ES-I3 (cell line): ENCODE measurements at regions not wholly inside any gene's neighbourhood (a gene's known extent, or its start where the extent isn't known, plus 50 kb on each side); places are given as distances from the start of the nearest gene placed in this dataset.

ENCODE experiments used
- H3K36me3 ChIP-seq: 2 replicates; pipeline ENCODE4 v1.6.1; 2013; ENCODE audit warnings: mild to moderate bottlenecking, low read length, control low read depth, moderate library complexity; ENCODE audit not compliant: insufficient read depth
- H3K4me1 ChIP-seq: 2 replicates; pipeline ENCODE4 v1.6.1; 2013; ENCODE audit warnings: mild to moderate bottlenecking, control low read depth, low read length; ENCODE audit not compliant: insufficient read depth
- H3K9ac ChIP-seq: 2 replicates; pipeline ENCODE4 v1.6.1; 2013; ENCODE audit warnings: low read depth, mild to moderate bottlenecking, low read length, moderate library complexity
- H3K9me3 ChIP-seq: 2 replicates; pipeline ENCODE4 v1.6.1; 2013; ENCODE audit warnings: mild to moderate bottlenecking, low read length, moderate library complexity; ENCODE audit not compliant: control insufficient read depth, insufficient read depth

DNA sequence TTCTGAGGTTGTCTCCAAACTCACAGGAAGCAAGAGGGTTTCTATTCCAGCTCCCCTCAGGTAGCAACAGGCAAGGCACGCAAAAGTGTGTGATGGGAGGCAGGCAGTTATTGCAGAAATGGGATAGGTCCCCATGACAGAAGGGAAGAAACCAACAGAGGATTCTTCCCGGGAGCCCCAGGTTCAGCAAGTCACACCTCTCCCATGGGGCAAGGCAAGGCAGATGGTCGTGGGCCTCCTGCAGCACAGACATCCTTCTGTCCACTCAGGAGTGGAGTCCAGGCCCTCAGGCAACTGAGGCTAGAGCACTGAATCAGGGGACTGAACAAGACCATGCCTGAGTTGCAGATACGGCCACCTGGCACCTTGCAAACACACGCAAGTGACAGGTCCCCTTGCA, 424.9 kb upstream of the IRX4 start:
- no peaks in the 10 kb centered on the region for H3K4me1 ChIP-seq
- no peaks in the 10 kb centered on the region for H3K36me3 ChIP-seq
- no peak overlapping the region for H3K9ac ChIP-seq
- no peaks in the 10 kb centered on the region for H3K9me3 ChIP-seq

DNA sequence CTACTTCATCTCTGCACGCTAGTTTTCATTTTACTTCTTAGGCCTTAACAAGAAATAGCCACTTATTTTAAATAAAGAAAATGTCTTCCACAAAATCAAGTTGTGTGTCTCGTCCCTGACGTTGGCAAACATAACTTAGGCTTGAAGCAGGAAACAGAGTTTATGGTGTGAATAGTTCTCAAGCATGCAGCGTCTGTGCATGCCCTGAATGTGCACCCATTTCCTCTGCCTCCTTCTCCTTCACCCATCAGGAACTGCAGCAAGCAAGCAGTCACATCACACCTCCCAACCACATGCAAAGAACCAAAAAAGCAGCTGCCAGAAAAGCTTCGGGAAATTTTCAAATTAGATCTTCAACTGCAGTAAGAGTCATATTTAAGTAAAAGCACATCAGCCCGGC, 424.0 kb upstream of the IRX4 start:
- Histone ChIP-seq H3K36me3 (no peaks in the 10 kb centered on the region), H3K9ac (no peak overlapping the region), H3K4me1 (no peaks in the 10 kb centered on the region), H3K9me3 (no peaks in the 10 kb centered on the region)

DNA sequence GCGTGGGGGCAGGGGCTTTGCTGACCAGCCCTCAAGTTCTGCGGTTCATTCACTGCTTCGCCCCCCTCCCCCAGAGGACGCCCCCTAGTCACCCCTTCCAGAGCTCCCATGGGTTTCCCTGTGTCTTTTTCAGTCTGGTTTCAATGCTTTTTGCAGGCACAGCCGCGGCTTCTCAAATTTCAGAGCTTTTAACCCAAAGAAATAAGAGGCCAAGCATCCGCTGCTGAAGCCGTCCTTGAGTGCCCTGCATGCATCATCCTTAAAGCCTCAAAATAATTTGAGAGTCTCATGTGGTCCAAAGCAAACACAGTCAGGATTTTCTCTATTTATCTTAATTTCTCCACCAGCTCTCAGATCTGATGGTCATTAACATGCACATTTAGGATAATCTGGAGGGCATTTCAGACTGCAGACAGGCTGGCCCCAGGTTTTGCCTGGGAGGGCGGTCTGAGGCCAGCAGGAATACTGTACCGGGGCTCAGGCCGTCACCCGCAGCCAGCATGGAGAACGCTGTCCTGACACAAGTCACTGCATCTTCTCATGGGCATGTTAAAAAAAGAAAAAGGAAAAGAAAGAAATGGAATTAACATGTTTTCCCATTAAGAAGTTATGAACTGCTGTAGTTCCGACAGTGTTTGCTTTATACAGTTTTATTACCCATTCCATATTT, 420.8 kb upstream of the IRX4 start:
- no peaks in the 10 kb centered on the region for H3K9me3 ChIP-seq
- H3K9ac ChIP-seq: no peak overlapping the region
- no peaks in the 10 kb centered on the region for H3K4me1 ChIP-seq
- H3K36me3 ChIP-seq: no peaks in the 10 kb centered on the region

DNA sequence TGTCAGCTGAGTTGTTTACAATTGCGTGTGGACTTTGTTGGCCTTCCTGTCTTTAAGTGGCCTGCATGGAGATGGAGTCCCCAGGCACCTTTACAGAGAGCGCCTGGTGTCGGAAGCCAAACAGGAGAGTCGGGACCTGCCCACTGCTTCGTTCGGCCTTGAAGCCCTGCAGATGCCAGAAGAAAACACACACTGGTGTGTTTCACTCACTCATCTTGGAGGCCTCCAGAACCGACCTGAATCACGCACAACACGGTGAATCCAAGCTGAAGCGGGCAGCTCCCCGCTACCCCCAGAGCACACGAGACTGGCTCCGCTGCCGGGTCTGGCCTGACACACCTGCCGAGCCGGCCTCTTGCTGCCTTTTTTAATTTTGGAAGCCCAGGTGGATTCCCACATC, 419.4 kb upstream of the IRX4 start:
- no peaks in the 10 kb centered on the region for H3K36me3 ChIP-seq
- no peaks in the 10 kb centered on the region for H3K9me3 ChIP-seq

DNA sequence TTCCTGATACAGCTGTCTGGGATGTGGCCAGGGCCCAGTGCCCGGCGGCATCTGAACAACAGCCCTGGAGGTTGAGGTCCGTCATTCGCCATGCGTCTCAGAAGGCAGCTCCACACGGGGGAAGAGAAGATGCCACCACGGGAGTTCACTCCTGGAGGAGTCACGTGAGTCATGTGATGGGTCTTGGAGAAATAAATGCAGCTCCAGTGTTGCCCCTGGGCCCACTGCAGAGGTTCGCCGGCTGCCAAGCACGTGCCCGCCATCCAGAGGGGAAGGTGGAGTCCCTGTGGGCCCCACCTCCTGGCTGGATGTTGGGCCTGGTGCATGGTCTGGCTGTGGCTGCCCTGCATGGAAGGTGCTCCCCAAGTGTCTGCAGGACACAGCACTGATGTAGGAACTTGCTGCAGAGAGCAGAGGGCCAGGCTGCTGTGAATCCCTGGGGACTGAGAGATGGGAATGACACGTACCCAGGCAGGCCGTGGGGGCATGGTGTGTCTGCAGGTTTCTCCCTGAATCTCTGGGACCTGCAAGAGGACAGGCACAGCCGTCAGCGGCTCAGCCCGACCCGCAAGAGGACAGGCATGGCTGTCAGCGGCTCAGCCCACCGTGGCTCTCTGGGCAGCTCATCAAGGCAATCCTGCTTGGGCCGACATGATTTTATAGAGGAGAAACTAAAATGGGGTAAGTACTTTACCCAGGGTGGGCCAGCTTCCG, 418.3 kb upstream of the IRX4 start:
- Histone ChIP-seq H3K9me3 (no peaks in the 10 kb centered on the region), H3K36me3 (no peaks in the 10 kb centered on the region), H3K9ac (no peak overlapping the region), H3K4me1 (no peaks in the 10 kb centered on the region)

More for the DNA sequence above, 419.4 kb upstream of the IRX4 start:
- Histone ChIP-seq H3K9ac (no peak overlapping the region), H3K4me1 (no peaks in the 10 kb centered on the region)

DNA sequence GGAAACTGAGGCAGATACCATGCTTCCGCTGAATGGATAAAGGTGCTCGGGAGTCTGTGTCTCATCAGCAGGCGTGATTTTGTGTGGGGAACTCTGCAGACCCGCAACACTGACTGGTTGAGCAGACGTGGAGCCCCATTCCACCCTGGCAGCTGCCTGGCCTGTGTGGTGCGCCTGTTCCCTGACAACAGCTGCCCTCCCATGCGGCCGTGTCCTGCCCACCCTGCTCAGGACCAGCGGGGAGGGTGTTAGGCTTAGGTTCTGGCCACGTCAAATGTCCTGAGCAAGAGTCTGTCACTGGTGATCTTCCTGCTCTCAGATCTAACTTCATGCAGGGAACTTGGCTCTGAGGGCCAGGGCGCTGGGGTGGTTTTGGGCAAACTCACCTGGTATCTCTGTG, 417.7 kb upstream of the IRX4 start:
- no peak overlapping the region for H3K9ac ChIP-seq
- H3K9me3 ChIP-seq: no peaks in the 10 kb centered on the region
- no peaks in the 10 kb centered on the region for H3K36me3 ChIP-seq

DNA sequence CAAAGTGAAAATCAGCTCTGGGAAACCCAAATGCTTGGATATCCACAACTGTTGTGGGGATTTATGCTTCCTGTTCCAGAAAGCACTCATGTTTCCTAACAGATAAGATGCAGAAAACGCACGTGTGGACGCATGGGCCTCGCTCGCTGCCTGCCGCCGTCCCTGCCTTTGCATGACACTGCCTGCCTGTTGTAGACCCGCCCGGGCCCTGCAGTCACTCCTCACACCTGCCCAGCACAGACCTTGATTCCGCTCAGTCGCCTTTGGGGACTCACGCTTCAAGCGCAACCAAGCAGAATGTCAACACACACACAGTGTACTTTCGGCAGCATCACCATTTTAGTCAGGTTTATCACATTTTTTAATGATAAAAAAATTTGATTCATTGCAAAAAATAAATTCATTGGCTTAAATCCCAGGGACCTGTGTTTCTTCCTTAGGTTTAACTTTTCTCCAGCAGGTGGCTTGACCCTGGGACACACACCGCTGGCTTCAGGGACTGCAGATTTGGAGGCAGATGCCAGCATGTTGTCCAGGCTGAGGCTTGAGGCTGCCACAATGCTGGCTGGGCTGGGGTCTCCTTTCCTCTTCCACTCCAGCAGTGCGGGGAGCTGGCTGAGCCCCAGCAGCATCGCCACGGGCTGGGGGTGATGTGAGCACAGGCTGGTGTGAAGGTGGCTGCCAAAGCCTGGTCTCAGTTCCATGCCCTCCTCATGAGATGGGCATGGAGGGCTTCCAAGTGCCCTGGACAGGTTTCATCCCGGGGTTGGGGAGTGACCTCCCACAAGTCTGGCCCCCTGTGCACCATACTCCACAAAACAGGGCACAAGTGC, 416.9 kb upstream of the IRX4 start:
- H3K36me3 ChIP-seq: no peaks in the 10 kb centered on the region
- H3K9me3 ChIP-seq: no peaks in the 10 kb centered on the region
- peaks cover 13% of the 10 kb centered on the region; the same call in 1 of the 2 replicates for H3K4me1 ChIP-seq
- no peak overlapping the region for H3K9ac ChIP-seq

More for the DNA sequence above, 417.7 kb upstream of the IRX4 start:
- H3K4me1 ChIP-seq: peaks cover 5% of the 10 kb centered on the region; the same call in 1 of the 2 replicates

DNA sequence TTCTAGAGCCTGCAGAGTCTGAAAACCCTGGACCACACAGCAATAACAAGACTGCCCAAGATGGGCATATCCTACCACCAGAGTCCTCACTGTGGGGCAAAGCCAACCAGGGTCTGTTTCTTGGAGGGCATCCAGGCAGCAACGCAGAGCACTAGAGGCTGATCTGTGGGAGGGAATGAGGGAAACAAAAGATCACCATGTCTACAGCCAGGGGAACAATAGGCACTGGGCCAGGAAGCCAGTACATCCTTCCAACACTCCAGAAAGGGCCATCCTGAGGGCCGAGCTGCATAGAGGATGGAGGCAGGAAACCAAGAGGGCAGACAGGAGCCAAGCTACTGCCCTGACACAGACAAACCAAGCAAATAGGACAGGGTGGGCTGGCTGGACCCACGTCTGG, 416.1 kb upstream of the IRX4 start:
- H3K4me1 ChIP-seq: peaks cover 14% of the 10 kb centered on the region; the same call in 1 of the 2 replicates
- no peaks in the 10 kb centered on the region for H3K9me3 ChIP-seq
- H3K36me3 ChIP-seq: no peaks in the 10 kb centered on the region
- H3K9ac ChIP-seq: no peak overlapping the region

DNA sequence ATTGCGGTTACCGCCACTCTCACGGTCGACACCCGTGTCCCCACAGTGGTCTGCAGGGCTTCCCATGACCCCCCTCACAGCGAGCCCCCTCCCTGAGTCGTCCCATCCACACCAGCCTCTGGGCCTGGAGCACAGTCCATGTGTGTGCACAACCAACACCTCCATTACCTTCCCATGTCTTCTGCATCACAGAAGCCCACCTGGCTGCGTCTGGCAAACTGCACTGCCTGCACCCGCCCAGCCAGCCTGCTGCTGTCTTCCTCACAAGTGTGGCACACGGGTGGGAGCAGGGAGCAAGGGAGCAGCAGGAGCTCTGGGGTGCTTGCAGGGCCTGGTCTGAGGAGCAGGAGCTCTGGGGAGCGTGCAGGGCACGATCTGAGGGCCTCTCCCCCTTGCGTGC, 415.3 kb upstream of the IRX4 start:
- H3K9me3 ChIP-seq: no peaks in the 10 kb centered on the region
- no peak overlapping the region for H3K9ac ChIP-seq
- no peaks in the 10 kb centered on the region for H3K36me3 ChIP-seq
- H3K4me1 ChIP-seq: peaks cover 14% of the 10 kb centered on the region; the same call in 1 of the 2 replicates

DNA sequence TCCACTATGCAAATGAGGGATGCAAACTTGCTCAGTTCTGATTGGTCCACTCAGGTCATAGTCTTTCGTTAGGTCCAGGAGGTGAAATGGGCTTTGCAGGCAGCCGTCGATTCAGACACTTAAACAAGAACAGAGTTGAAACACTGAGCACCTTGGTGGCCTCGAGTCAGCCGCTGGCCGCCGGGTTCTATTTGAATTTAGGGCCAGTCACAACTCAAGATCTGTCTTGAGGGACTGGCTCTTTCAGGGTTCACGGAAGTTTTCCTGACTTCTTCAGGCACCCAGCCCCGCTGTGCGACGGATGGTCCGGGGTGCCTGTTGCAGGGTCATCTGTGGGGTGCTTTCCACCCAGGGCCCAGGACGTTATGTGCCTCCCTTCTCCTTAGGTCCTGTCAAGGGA, 412.8 kb upstream of the IRX4 start:
- Histone ChIP-seq H3K36me3 (no peaks in the 10 kb centered on the region), H3K4me1 (peaks cover 14% of the 10 kb centered on the region; the same call in 1 of the 2 replicates), H3K9me3 (no peaks in the 10 kb centered on the region), H3K9ac (no peak overlapping the region)

DNA sequence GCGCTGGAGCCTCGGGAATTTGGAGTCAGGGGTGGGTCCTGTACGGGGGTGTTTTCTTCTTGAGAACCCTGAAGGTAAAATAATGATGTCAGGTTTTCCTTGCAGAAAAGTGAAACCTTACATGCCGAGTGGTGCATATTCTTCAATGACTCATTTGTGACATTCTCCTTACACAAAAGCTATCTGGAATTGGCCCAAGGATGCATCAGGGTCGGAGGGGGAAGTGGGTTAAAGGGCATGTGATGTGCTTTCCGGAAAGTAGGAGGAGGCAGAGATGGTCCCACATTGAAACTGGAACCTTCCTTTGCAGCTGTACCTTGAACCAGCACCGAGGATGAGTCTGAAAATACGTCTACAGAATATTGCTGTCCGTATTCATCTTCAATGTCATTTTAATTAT, 411.2 kb upstream of the IRX4 start:
- Histone ChIP-seq H3K9ac (no peak overlapping the region), H3K36me3 (no peaks in the 10 kb centered on the region), H3K4me1 (peaks cover 14% of the 10 kb centered on the region; the same call in 1 of the 2 replicates), H3K9me3 (no peaks in the 10 kb centered on the region)

DNA sequence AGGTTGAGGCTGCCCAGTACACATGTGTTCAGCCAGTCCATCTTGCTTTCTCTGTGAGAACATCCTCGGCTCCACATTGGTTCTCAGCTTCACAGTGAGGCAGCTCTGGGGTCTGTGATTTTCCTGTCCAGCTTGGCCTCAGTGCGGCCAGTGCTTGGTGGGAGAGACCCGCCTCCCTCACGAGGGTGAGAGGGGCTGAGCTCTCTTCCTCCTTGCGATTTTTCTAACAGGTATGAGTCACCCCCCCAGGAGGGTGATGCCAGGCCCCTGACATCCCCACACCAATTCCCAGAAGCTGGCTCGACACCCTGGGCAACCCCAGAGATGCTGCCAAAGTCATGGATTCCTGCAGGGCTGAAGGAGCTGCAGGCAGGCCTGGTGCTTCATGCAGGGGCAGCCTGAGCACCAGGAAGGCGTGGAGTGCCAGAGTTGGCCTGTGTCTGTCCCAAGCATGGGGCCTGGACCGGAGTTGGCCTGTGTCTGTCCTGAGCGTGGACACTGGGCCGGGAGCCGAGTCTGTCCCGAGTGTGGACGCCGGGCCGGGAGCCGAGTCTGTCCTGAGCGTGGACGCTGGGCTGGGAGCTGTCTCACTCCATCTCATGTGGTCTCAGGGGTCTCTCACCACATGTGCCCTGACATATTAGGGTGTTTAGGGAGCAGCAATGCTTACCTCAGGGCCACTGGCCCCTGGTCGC, 408.6 kb upstream of the IRX4 start:
- H3K4me1 ChIP-seq: peaks cover 14% of the 10 kb centered on the region; the same call in 1 of the 2 replicates
- no peaks in the 10 kb centered on the region for H3K36me3 ChIP-seq
- H3K9me3 ChIP-seq: no peaks in the 10 kb centered on the region
- no peak overlapping the region for H3K9ac ChIP-seq

DNA sequence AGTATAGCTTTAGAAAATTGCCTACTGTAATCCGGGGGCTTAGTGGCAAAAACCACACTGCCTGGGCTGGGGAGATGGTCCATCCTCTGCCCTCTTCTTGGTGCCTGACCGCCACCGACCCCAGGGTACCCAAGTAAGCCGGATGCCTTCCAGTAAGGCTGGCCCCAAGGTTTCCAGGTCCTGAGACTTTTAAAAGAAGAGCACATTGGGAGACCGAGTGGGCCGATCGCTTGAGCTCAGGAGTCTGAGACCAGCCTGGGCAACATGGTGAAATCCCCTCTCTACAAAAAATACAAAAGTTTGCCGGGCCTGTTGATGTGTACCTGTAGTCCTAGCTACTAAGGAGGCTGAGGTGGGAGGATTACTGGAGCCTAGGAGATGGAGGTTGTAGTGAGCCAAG, 406.7 kb upstream of the IRX4 start:
- Histone ChIP-seq H3K9me3 (no peaks in the 10 kb centered on the region), H3K9ac (no peak overlapping the region), H3K4me1 (no peaks in the 10 kb centered on the region), H3K36me3 (no peaks in the 10 kb centered on the region)

DNA sequence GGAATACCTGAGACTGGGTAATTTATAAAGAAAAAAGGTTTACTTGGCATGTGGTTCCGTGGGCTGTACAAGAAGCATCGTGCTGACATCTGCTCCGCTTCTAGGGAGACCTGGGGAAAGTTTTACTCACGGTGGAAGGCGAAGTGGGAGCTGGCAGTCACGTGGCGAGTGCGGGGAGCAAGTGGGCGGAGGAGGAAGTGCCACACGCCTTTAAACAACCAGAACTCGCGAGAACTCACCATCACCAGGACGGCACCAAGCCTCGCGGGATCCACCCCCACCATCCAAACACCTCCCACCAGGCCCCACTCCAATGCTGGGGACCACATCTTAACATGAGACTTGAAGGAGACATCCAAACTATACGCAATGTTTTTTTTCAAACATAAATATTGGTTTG, 406.2 kb upstream of the IRX4 start:
- Histone ChIP-seq H3K9me3 (no peaks in the 10 kb centered on the region), H3K36me3 (no peaks in the 10 kb centered on the region), H3K4me1 (no peaks in the 10 kb centered on the region), H3K9ac (no peak overlapping the region)
